DND-41 (cell line): ENCODE measurements at regions not wholly inside any gene's neighbourhood (a gene's known extent, or its start where the extent isn't known, plus 50 kb on each side); places are given as distances from the start of the nearest gene placed in this dataset.

Experiments used
- ATAC-seq: fragments of 200-7000 bp; cut with Tn5 transposase; 3 replicates; pipeline ENCODE4 v1.9.1; 2021; ENCODE audit warnings: low read depth; ENCODE audit not compliant: insufficient read depth
- DNase-seq: peaks from one replicate; pipeline ENCODE4 v3.0.0-alpha.2; 2020
- H2AFZ ChIP-seq: 2 replicates; pipeline ENCODE4 v1.6.0; 2012; ENCODE audit warnings: low read depth, low read length
- H3K27ac ChIP-seq: 2 replicates; pipeline ENCODE4 v1.5.1; 2012; ENCODE audit warnings: low read length, inconsistent platforms
- H3K27me3 ChIP-seq: fragments of 200-600 bp; sonication (generic); 2 replicates; pipeline ENCODE4 v1.6.0; 2012; ENCODE audit warnings: low read length, mild to moderate bottlenecking, inconsistent platforms; ENCODE audit not compliant: insufficient read depth, poor library complexity
- H3K36me3 ChIP-seq: 2 replicates; pipeline ENCODE4 v1.5.1; 2012; ENCODE audit warnings: low read length, inconsistent platforms; ENCODE audit not compliant: insufficient read depth
- H3K4me1 ChIP-seq: 2 replicates; pipeline ENCODE4 v1.5.1; 2012; ENCODE audit warnings: mild to moderate bottlenecking, low read length; ENCODE audit not compliant: insufficient read depth
- H3K4me2 ChIP-seq: 2 replicates; pipeline ENCODE4 v1.6.0; 2012; ENCODE audit warnings: mild to moderate bottlenecking, moderate library complexity, low read length, inconsistent platforms; ENCODE audit not compliant: insufficient read depth
- H3K4me3 ChIP-seq, 2 experiments: fragments of 200-600 bp in 1 of 2; shearing (Covaris generic) in 1 of 2; 2 replicates each; pipeline ENCODE4 v1.5.1; 2012 to 2016; ENCODE audit warnings: inconsistent platforms in 2 of 2, low read length in 2 of 2, mild to moderate bottlenecking in 2 of 2, low read depth in 1 of 2, moderate library complexity in 1 of 2
- H3K79me2 ChIP-seq: 2 replicates; pipeline ENCODE4 v1.6.0; 2012; ENCODE audit warnings: low read length, inconsistent platforms; ENCODE audit not compliant: insufficient read depth
- H3K9ac ChIP-seq: 2 replicates; pipeline ENCODE4 v1.6.0; 2012; ENCODE audit warnings: low read depth, mild to moderate bottlenecking, inconsistent platforms, low read length, moderate library complexity
- H3K9me3 ChIP-seq: 2 replicates; pipeline ENCODE4 v1.5.1; 2012; ENCODE audit warnings: low read length, moderate library complexity, mild to moderate bottlenecking, inconsistent platforms; ENCODE audit not compliant: insufficient read depth, severe bottlenecking
- H4K20me1 ChIP-seq: 2 replicates; pipeline ENCODE4 v1.6.0; 2012; ENCODE audit warnings: low read length; ENCODE audit not compliant: insufficient read depth
- EZH2 ChIP-seq: IDR thresholded peaks from 3 replicates; pipeline ENCODE4 v1.6.1; 2012; ENCODE audit warnings: borderline replicate concordance, low read depth, mild to moderate bottlenecking, moderate library complexity, low read length, inconsistent platforms; ENCODE audit not compliant: severe bottlenecking
- TF ChIP-seq, protein P1 (sequence below): IDR thresholded peaks from 2 replicates; pipeline ENCODE4 v1.5.1; 2012; ENCODE audit warnings: borderline replicate concordance, low read length, moderate library complexity, mild to moderate bottlenecking; ENCODE audit not compliant: poor library complexity, severe bottlenecking; ENCODE audit errors: extremely low read depth

GRCh38 chr3:178369811-178370210, 166.4 kb upstream of the KCNMB2 start:
- no peak for ATAC-seq
- no peak overlapping the region for H3K4me3 ChIP-seq
- H3K4me1 ChIP-seq: no peaks in the 10 kb centered on the region
- H4K20me1 ChIP-seq: no peaks in the 10 kb centered on the region
- no peaks in the 10 kb centered on the region for H3K79me2 ChIP-seq
- no peak overlapping the region for H3K4me2 ChIP-seq
- no peak for TF ChIP-seq EZH2
- TF ChIP-seq, protein P1, sequence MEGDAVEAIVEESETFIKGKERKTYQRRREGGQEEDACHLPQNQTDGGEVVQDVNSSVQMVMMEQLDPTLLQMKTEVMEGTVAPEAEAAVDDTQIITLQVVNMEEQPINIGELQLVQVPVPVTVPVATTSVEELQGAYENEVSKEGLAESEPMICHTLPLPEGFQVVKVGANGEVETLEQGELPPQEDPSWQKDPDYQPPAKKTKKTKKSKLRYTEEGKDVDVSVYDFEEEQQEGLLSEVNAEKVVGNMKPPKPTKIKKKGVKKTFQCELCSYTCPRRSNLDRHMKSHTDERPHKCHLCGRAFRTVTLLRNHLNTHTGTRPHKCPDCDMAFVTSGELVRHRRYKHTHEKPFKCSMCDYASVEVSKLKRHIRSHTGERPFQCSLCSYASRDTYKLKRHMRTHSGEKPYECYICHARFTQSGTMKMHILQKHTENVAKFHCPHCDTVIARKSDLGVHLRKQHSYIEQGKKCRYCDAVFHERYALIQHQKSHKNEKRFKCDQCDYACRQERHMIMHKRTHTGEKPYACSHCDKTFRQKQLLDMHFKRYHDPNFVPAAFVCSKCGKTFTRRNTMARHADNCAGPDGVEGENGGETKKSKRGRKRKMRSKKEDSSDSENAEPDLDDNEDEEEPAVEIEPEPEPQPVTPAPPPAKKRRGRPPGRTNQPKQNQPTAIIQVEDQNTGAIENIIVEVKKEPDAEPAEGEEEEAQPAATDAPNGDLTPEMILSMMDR: no peak
- no peak overlapping the region for H3K9ac ChIP-seq
- no peak overlapping the region for H3K27ac ChIP-seq
- no peak for DNase-seq
- H3K9me3 ChIP-seq: no peaks in the 10 kb centered on the region
- no peaks in the 10 kb centered on the region for H3K27me3 ChIP-seq
- H2AFZ ChIP-seq: no peak overlapping the region
- no peaks in the 10 kb centered on the region for H3K36me3 ChIP-seq

DNA sequence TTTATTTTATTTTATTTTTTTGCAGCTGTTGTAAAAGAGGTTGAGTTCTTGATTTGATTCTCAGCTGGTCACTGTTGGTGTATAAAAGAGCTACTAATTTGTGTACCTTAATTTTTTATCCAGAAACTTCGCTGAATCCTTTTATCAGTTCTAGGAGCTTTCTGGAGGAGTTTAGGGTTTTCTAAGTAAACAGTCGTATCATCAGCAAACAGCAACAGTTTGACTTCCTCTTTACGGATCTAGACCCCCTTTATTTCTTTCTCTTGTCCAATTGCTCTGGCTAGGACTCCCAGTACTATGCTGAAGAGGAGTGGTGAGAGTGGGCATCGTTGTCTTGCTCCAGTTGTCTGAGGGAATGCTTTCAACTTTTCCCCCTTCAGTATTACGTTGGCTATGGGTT, 165.8 kb upstream of the KCNMB2 start:
- Histone ChIP-seq H3K36me3 (no peaks in the 10 kb centered on the region), H3K9me3 (no peaks in the 10 kb centered on the region), H3K4me1 (no peaks in the 10 kb centered on the region), H3K4me2 (no peak overlapping the region), H3K27me3 (no peaks in the 10 kb centered on the region), H3K4me3 (no peak overlapping the region), H3K27ac (no peak overlapping the region), H3K79me2 (no peaks in the 10 kb centered on the region), H4K20me1 (no peaks in the 10 kb centered on the region), H2AFZ (no peak overlapping the region), H3K9ac (no peak overlapping the region)
- TF ChIP-seq, protein P1: no peak
- no peak for TF ChIP-seq EZH2
- DNase-seq: no peak
- ATAC-seq: no peak

GRCh38 chr3:178381555-178381954, 154.7 kb upstream of the KCNMB2 start:
- Histone ChIP-seq H3K79me2 (no peaks in the 10 kb centered on the region), H3K4me2 (no peak overlapping the region), H3K4me1 (no peaks in the 10 kb centered on the region)

More at GRCh38 chr3:178381555-178381954, 154.7 kb upstream of the KCNMB2 start:
- H4K20me1 ChIP-seq: no peaks in the 10 kb centered on the region
- H3K36me3 ChIP-seq: no peaks in the 10 kb centered on the region
- no peak overlapping the region for H3K4me3 ChIP-seq
- H3K27me3 ChIP-seq: no peaks in the 10 kb centered on the region
- H2AFZ ChIP-seq: no peak overlapping the region
- no peak overlapping the region for H3K27ac ChIP-seq
- TF ChIP-seq, protein P1: no peak
- no peak for TF ChIP-seq EZH2
- DNase-seq (no peak), ATAC-seq (no peak)
- H3K9ac ChIP-seq: no peak overlapping the region
- no peaks in the 10 kb centered on the region for H3K9me3 ChIP-seq
